T-helper 1 cell treated with Interleukin-12 subunit alpha and Interleukin-12 subunit beta and Interleukin-4 antibody, amounts not matched to agents 30 μg/mL and 1 μg/mL, for 36 hours (primary cell): ENCODE measurements at regions not wholly inside any gene's neighbourhood (a gene's known extent, or its start where the extent isn't known, plus 50 kb on each side); places are given as distances from the start of the nearest gene placed in this dataset.

Experiments used
- H3K27ac Mint-ChIP-seq: one replicate; pipeline ENCODE4 v1.8.0; 2021; ENCODE audit warnings: mild to moderate bottlenecking, mixed read lengths
- H3K27me3 Mint-ChIP-seq: one replicate; pipeline ENCODE4 v1.8.0; 2021; ENCODE audit warnings: low read depth, mixed read lengths
- H3K36me3 Mint-ChIP-seq: one replicate; pipeline ENCODE4 v1.8.0; 2021; ENCODE audit warnings: low read depth, mixed read lengths
- H3K4me1 Mint-ChIP-seq: one replicate; pipeline ENCODE4 v1.8.0; 2021; ENCODE audit warnings: low read depth, mixed read lengths
- H3K4me3 Mint-ChIP-seq: one replicate; pipeline ENCODE4 v1.8.0; 2021; ENCODE audit warnings: mild to moderate bottlenecking, moderate library complexity, mixed read lengths
- H3K9me3 Mint-ChIP-seq: one replicate; pipeline ENCODE4 v1.8.0; 2021; ENCODE audit warnings: mixed read lengths

DNA sequence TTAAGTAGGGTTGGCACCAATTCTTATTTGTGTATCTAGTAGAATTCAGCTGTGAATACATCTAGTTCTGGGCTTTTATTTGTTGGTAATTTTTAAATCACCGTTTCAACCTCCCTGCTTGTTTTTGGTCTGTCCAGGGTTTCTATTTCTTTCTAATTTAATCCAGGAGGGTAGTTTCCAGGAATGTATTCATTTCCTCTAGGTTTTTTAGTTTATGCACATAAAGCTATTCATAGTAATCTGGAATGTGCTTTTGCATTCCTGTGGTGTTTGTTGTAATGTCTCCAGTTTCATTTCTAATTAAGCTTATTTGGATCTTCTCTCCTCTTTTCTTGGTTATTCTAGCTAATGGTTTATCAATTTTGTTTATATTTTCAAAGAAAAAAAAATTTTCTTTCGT lies 1361.8 kb upstream of the DDX18 start:
- Mint-ChIP-seq H3K36me3 (no peaks in the 10 kb centered on the region), H3K27me3 (no peaks in the 10 kb centered on the region), H3K9me3 (peaks cover 17% of the 10 kb centered on the region), H3K4me1 (no peaks in the 10 kb centered on the region), H3K4me3 (no peak overlapping the region), H3K27ac (no peak overlapping the region)

DNA sequence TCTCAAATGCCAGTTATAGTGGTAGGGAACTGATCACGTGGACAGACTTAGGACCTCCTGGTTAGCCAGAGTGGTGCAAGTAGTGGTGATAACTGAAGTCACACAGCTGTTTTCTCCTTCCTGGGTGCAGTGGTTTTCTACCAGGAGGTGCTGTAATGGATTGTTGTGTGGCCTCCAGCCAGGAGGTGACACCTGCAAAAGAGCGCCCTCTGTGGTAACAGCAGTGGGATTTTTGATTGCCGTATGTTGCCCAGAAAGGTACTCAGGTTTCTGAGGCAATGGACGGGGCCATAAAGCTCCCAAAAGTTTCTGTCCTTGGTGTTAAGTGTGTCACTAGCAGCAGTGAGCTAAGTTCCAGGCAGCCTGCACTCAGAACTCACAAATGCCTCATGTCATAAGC lies 1358.1 kb upstream of the DDX18 start:
- no peak overlapping the region for H3K4me3 Mint-ChIP-seq
- peaks cover 32% of the 10 kb centered on the region for H3K9me3 Mint-ChIP-seq
- H3K27me3 Mint-ChIP-seq: no peaks in the 10 kb centered on the region
- H3K4me1 Mint-ChIP-seq: no peaks in the 10 kb centered on the region
- H3K36me3 Mint-ChIP-seq: no peaks in the 10 kb centered on the region
- H3K27ac Mint-ChIP-seq: no peak overlapping the region

DNA sequence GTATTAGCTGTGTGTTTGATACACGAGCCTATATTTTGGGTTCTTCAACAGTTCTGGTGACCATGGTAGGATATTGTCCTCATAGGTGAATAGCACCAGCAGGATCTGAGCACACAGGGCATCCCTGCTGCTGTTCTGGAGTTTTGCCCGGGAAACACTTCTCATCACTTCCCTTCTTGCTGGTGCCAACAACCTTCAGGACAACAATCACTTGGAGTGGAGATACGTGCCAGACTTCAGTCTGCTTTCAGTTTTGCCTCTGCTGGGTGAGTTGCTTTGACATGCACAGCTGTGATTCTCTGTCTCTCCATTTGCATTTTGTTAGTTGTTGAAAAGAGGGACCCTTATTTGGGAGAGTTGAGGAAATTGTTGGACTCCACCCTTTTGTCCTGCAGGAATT lies 1347.2 kb upstream of the DDX18 start:
- Mint-ChIP-seq H3K4me3 (no peak overlapping the region), H3K27me3 (no peaks in the 10 kb centered on the region), H3K4me1 (no peaks in the 10 kb centered on the region), H3K9me3 (peaks cover 33% of the 10 kb centered on the region), H3K27ac (no peak overlapping the region), H3K36me3 (no peaks in the 10 kb centered on the region)

DNA sequence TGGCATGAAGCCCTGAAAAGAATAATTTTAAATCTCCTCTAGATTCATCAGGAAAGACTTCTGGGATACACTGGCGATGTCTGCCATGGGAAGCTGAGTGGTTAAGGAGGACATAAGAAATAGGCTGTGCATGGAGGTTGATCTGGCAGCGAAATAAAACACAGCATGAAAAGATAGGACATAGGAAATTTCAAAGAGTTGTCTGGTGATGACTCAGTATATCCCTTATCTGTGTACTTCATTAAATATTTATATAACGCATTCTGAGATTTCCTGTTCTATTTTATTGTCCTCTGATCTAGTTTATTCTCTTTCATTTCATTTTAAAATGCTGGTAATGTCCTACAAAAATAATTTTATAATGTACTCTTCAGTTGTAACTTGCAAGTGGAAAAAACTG lies 1337.3 kb upstream of the DDX18 start:
- no peak overlapping the region for H3K27ac Mint-ChIP-seq
- no peaks in the 10 kb centered on the region for H3K36me3 Mint-ChIP-seq
- no peak overlapping the region for H3K4me3 Mint-ChIP-seq
- H3K27me3 Mint-ChIP-seq: no peaks in the 10 kb centered on the region
- no peaks in the 10 kb centered on the region for H3K4me1 Mint-ChIP-seq
- H3K9me3 Mint-ChIP-seq: peaks cover 16% of the 10 kb centered on the region

DNA sequence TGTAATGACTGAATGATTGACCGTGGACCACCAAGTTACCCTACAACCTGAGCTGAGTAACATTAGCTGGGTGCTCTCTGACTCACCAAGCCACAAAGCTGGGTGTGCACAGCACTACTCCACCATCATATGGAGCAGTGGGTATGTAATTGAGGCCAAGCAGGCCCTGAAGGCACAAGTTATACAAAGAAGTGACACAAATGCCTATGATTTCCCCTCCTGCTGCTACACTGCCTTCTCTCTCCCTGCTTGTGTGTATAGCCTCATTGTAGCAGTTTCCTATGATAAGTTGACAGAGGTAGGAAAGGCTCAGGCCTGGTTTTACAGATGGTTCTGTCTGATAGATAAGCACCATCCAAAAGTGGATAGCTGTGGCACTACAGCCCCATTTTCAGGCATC lies 1327.2 kb upstream of the DDX18 start:
- Mint-ChIP-seq H3K9me3 (peaks cover 16% of the 10 kb centered on the region), H3K4me1 (no peaks in the 10 kb centered on the region), H3K36me3 (no peaks in the 10 kb centered on the region)

DNA sequence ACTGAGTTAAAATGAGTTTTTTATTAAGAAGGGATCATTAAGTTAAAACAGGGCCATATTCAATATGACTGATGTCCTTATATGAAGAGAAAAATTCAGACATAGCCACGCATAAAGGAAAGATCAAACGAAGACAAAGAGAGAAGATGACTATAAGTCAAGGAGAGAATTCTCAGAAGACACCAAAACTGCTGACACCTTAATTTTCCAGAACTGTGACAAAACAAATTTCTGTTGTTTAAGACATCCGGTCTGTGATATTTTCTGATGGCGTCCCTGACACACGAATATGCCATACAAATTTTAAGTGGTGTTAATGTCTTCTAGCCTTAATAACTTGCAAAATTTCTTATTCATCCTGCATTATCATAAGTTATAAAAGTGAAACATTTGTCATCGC lies 1325.2 kb upstream of the DDX18 start:
- H3K4me3 Mint-ChIP-seq: no peak overlapping the region
- H3K27ac Mint-ChIP-seq: no peak overlapping the region
- H3K27me3 Mint-ChIP-seq: no peaks in the 10 kb centered on the region
- H3K4me1 Mint-ChIP-seq: no peaks in the 10 kb centered on the region
- H3K36me3 Mint-ChIP-seq: no peaks in the 10 kb centered on the region
- H3K9me3 Mint-ChIP-seq: peaks cover 22% of the 10 kb centered on the region

More for the DNA sequence above, 1327.2 kb upstream of the DDX18 start:
- no peak overlapping the region for H3K27ac Mint-ChIP-seq
- H3K27me3 Mint-ChIP-seq: no peaks in the 10 kb centered on the region
- H3K4me3 Mint-ChIP-seq: no peak overlapping the region

DNA sequence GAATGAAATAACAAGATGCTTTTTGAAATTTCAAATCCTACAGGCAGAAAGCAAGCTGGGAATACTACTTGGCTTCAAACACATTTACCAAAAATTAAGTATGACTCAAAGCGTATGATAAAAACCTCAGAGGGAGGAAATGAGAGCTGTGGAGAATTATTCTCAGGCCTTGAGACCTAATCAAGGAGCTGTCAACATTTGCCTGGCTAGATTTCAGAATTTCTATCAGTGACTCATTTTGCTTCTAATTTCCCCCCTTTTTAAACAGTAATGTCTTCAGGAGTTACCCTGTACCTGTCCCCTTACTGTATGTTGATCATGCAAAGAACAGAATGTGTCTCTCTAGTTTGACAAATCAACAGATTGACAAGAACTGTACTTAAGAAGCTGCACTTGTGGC lies 1324.5 kb upstream of the DDX18 start:
- H3K4me1 Mint-ChIP-seq: no peaks in the 10 kb centered on the region
- no peaks in the 10 kb centered on the region for H3K36me3 Mint-ChIP-seq
- H3K27me3 Mint-ChIP-seq: no peaks in the 10 kb centered on the region
- no peak overlapping the region for H3K4me3 Mint-ChIP-seq
- no peak overlapping the region for H3K27ac Mint-ChIP-seq
- H3K9me3 Mint-ChIP-seq: peaks cover 21% of the 10 kb centered on the region

DNA sequence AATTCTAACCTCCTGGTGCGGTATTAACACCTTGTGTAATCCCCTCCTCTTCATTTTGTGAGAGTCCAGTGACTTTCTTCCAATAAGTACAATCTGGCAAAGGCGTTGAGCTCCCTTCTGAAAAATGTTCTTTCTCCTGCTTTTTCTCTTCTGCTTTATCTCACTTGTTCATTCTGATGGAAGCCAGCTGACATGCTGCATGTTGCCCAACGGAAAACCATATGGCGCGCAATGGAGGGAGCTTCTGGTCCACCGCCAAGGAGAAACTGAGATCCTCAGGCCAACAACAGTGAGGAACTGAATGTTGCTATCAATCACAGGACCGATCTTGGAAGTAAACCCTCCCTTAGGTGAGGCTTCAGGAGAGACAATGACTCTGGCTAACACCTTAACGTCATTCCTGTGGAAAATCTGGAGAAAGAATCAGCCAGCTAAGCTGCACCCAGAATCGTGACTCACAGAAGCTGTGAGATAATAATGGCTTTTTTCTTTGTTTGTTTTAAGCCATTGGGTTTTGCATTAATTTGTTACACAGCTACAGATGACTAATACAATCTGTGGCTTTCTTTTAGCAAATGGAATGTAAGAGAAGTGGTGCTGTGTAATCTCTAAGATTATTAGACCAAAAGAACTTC lies 1323.9 kb upstream of the DDX18 start:
- H3K9me3 Mint-ChIP-seq: peaks cover 22% of the 10 kb centered on the region
- no peak overlapping the region for H3K4me3 Mint-ChIP-seq
- no peak overlapping the region for H3K27ac Mint-ChIP-seq
- H3K27me3 Mint-ChIP-seq: no peaks in the 10 kb centered on the region
- H3K36me3 Mint-ChIP-seq: no peaks in the 10 kb centered on the region
- no peaks in the 10 kb centered on the region for H3K4me1 Mint-ChIP-seq

DNA sequence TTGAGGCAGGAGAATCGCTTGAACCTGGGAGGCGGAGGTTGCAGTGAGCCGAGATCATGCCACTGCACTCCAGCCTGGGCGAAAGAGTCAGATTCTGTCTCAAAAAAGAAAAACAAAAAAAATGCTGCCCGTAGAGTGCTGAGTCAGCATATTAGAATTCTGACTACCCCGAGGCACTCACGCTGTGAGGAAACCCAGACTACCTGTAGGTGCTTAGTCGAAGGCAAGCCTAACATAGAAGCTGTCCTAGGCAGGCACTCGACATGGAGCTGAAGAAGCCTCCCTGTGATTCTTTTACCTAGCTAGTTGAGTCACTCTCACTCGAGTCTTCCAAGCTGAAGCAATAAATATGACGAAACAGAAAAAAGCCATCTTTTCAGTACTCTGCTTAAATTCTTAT lies 1323.2 kb upstream of the DDX18 start:
- Mint-ChIP-seq H3K4me1 (no peaks in the 10 kb centered on the region), H3K27ac (no peak overlapping the region), H3K4me3 (no peak overlapping the region), H3K27me3 (no peaks in the 10 kb centered on the region), H3K9me3 (peaks cover 15% of the 10 kb centered on the region), H3K36me3 (no peaks in the 10 kb centered on the region)

DNA sequence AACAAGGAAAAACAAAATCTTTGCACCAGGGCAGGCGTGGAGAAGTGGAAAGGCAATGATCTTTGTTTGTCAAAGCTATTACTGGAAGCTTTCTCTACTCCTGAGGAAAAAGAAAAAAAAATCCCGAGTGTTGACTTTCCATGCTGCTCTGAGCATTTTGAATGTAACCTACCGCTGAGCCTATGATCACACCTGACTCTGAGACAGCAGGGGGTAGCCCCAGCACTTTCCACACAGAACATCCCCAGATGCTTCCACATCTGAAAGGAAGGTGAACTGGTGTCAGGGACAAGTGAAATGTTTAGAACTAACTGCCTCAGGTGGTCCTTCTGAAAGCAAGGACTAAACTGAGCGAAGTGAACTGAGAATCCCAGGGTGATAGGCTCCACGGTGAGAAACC lies 1315.1 kb upstream of the DDX18 start:
- no peak overlapping the region for H3K27ac Mint-ChIP-seq
- H3K36me3 Mint-ChIP-seq: no peaks in the 10 kb centered on the region
- no peaks in the 10 kb centered on the region for H3K4me1 Mint-ChIP-seq
- no peak overlapping the region for H3K4me3 Mint-ChIP-seq
- peaks cover 3% of the 10 kb centered on the region for H3K9me3 Mint-ChIP-seq
- H3K27me3 Mint-ChIP-seq: no peaks in the 10 kb centered on the region

DNA sequence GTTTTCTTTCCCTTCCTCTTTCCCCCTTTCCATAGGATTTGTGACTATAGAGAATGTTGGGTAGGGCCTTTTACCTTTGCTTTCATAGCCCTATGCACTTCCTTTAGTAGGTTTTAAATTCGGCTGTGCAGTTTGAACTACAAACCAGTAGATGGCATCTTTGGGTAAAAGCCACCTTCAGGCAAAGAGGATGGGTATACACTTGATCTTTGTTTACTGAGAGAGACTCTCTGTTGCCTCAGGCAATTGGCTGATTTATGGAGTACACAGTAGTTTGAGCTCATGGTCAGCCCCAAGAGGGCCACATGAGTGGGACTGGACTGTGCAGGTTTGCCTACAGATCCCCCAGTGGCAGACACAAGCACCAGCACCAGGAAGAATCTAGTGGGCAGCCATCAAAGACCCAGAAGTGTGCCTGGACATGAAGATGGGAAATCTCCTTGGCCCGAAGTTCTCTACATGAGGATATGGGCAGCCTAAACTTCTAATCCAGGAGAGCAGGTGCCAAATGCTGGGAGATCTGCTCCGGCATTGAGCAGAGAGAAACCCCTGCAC lies 1304.3 kb upstream of the DDX18 start:
- Mint-ChIP-seq H3K36me3 (no peaks in the 10 kb centered on the region), H3K27me3 (no peaks in the 10 kb centered on the region), H3K27ac (no peak overlapping the region), H3K4me1 (no peaks in the 10 kb centered on the region), H3K9me3 (peaks cover 23% of the 10 kb centered on the region), H3K4me3 (no peak overlapping the region)

DNA sequence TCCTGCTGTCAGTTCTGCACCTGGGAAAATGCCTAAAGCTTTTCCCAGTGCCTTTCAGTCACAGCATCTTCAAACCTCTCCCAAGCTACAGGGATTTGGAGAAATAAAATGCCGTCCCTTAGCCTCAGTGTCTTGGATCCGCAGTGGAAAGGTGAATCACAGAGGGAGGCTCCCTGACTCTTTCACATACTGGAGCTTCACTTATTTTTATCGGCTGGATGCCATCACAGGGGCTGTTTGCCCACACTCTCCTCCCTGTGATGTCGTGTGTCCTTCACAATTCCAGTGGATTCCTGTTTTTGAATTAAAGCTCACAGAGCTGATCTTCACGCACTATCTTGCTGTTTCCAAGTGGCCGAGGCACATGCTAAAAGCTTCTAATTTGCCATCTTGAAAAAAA lies 1303.1 kb upstream of the DDX18 start:
- Mint-ChIP-seq H3K4me1 (no peaks in the 10 kb centered on the region), H3K27ac (no peak overlapping the region), H3K9me3 (peaks cover 23% of the 10 kb centered on the region), H3K36me3 (no peaks in the 10 kb centered on the region), H3K4me3 (no peak overlapping the region), H3K27me3 (no peaks in the 10 kb centered on the region)

DNA sequence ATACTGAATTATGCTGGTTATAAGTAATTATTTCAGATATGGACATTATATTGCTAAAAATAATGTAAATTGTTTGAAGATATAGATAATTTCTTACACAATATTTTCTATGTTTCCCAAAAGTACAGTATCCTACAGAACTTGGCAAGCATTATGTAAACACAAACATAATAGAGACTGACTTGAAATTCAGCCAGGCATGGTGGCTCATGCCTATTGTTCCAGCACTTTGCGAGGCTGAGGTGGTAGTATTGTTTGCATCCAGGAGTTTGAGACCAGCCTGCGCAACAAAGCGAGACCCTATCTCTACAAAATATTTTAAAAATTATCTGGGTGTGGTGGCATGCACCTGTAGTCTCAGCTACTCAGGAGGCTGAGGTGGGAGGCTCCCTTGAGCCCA lies 1300.5 kb upstream of the DDX18 start:
- Mint-ChIP-seq H3K4me3 (no peak overlapping the region), H3K9me3 (peaks cover 17% of the 10 kb centered on the region), H3K36me3 (no peaks in the 10 kb centered on the region), H3K27me3 (no peaks in the 10 kb centered on the region), H3K4me1 (no peaks in the 10 kb centered on the region), H3K27ac (no peak overlapping the region)

DNA sequence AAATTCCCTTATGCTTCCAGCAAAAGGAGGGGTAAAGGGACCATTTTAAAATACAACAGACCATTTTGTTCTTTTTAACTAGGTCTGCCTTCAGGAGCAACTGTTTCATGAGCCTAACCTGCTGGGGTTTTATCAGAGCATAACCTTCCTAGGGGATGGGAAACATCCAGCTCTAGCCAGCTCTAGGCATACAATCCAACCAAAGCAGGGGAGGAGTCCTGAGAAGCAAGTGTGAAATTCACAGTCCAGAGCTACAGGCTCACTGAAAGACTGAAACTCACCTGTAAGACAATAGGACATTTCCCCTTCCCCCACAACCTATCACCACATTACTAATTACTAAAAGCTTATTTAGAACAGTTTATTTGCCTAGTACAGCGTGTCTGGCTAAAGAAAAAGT lies 1296.6 kb upstream of the DDX18 start:
- Mint-ChIP-seq H3K27ac (no peak overlapping the region), H3K27me3 (no peaks in the 10 kb centered on the region), H3K4me1 (no peaks in the 10 kb centered on the region), H3K9me3 (peaks cover 10% of the 10 kb centered on the region), H3K36me3 (no peaks in the 10 kb centered on the region), H3K4me3 (no peak overlapping the region)

DNA sequence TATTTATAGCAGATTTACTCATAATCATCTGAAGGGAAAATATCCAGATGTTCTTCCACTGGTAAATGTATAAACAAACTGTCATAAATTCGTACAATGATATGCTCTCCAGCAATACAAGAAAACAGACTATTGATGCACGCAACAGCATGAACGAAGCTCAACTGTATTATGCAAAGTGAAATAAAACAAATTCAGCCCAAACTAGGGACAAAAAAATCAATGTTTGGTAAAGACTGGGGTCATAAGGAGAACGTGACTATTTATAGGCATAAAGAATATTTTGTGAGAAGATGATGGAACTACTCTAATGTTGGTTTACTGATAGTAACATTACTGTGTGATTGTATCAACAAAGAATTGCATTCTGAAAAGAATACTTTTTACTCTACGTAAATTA lies 1276.7 kb upstream of the DDX18 start:
- Mint-ChIP-seq H3K9me3 (peaks cover 27% of the 10 kb centered on the region), H3K27ac (no peak overlapping the region), H3K27me3 (no peaks in the 10 kb centered on the region), H3K4me3 (no peak overlapping the region), H3K4me1 (no peaks in the 10 kb centered on the region), H3K36me3 (no peaks in the 10 kb centered on the region)
